Mucosa of stomach (tissue), 1 donor: ENCODE measurements at regions not wholly inside any gene's neighbourhood (a gene's known extent, or its start where the extent isn't known, plus 50 kb on each side); places are given as distances from the start of the nearest gene placed in this dataset.
"Not testable (repeated sequence)": the region's sequence is repeated elsewhere in the genome, so short reads cannot be mapped to it uniquely, and the experiment has no call there.

ENCODE experiments used
- H3K27me3 ChIP-seq: one replicate; pipeline ENCODE4 v1.7.0; 2013; ENCODE audit warnings: mild to moderate bottlenecking, low read length; ENCODE audit not compliant: control insufficient read depth, insufficient read depth
- H3K36me3 ChIP-seq: one replicate; pipeline ENCODE4 v1.7.0; 2013; ENCODE audit warnings: low read length; ENCODE audit not compliant: control insufficient read depth, insufficient read depth
- H3K4me1 ChIP-seq: one replicate; pipeline ENCODE4 v1.7.0; 2013; ENCODE audit warnings: mild to moderate bottlenecking, low read length; ENCODE audit not compliant: control insufficient read depth, insufficient read depth
- H3K4me3 ChIP-seq: one replicate; pipeline ENCODE4 v1.7.0; 2013; ENCODE audit warnings: low read length
- H3K9ac ChIP-seq: one replicate; pipeline ENCODE4 v1.7.0; 2013; ENCODE audit warnings: mild to moderate bottlenecking, low read length, moderate library complexity
- H3K9me3 ChIP-seq: one replicate; pipeline ENCODE4 v1.7.0; 2013; ENCODE audit warnings: mild to moderate bottlenecking, low read length, moderate library complexity; ENCODE audit not compliant: control insufficient read depth
- donor health status: Pancreatic carcinoma.

DNA sequence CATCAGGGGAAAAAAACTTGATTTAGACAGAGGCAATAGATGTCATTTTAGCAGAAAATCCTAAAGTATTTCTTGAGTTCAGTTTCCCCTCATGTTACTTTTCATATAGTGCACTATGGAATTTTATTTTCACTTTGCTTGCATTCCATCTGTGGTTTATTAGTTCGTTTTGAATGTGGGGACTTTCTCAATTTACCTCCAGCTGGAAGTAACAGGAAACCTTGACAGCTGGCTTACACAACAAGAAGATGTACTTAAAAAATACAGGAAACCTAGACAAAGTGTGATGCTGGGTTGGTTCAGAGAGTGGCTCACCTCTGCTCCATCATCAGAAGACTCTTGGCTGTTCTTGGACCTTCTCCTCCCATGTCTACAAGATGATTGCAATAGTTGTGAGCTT, 567.0 kb downstream of the CETN3 start:
- Histone ChIP-seq H3K4me3 (no peak overlapping the region), H3K36me3 (no peaks in the 10 kb centered on the region), H3K9ac (no peak overlapping the region), H3K4me1 (no peaks in the 10 kb centered on the region), H3K27me3 (no peaks in the 10 kb centered on the region), H3K9me3 (no peaks in the 10 kb centered on the region)

DNA sequence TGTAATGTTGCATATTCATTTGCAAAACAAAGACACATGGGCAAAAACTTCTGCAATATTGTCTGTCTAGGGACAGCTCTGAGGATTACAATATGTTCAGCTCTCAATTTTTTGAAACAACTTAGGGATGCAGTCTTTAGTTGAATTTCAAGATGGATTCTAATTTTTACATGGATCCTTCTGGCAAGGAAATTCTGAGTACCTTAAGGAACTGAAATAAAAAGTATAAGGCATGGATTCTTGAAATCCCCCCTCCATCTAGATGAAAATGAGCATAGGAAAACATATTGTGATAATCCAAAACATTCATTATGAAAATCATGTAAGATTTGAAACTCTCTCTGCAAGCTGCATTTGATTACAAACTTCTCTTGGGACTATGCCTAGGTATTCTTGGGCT, 568.6 kb downstream of the CETN3 start:
- Histone ChIP-seq H3K4me1 (no peaks in the 10 kb centered on the region), H3K9ac (no peak overlapping the region), H3K4me3 (no peak overlapping the region), H3K27me3 (no peaks in the 10 kb centered on the region), H3K9me3 (no peaks in the 10 kb centered on the region), H3K36me3 (no peaks in the 10 kb centered on the region)

DNA sequence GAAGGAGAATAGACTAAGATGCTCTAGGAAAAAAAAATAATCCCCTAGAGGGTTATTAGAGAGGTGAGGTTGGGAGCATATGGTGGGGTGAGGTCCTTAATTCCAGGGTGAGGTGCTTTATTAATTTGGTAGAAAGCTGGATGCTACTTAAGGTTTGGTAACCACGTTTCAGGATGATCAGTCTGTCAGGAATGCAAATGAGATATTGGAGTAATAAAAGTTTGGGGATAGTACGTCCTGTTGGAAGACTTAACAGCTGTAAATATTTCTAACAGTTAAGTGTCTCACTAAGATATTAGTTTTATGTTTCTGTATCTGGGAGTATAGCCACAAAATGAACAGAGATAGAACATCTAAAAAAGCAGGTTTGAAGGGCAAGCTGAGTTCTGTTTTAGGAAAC, 578.9 kb downstream of the CETN3 start:
- no peak overlapping the region for H3K4me3 ChIP-seq
- no peaks in the 10 kb centered on the region for H3K27me3 ChIP-seq
- no peak overlapping the region for H3K9ac ChIP-seq
- no peaks in the 10 kb centered on the region for H3K9me3 ChIP-seq
- no peaks in the 10 kb centered on the region for H3K4me1 ChIP-seq
- H3K36me3 ChIP-seq, result no peaks in the 10 kb centered on the region

DNA sequence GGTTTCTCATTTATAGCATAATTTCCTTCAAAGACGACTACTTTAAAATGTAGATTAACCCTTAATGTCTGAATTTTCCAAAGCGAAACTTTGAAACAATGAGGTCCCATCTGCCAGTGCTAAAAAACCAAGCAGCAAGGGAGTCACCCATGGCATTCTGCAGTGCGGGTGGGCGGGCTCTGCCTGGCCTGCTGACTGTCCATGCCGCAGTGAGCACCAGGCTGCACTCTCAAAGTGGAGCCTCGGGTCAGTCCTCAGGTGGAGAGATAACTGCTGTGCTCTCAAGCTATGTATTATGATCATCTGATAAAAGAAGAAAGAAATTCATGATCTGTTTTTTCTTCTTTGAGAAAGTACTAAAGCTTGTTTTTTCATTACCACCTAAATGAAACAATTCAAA, 581.6 kb downstream of the CETN3 start:
- Histone ChIP-seq H3K9ac (no peak overlapping the region), H3K36me3 (no peaks in the 10 kb centered on the region), H3K27me3 (no peaks in the 10 kb centered on the region), H3K4me1 (no peaks in the 10 kb centered on the region), H3K9me3 (no peaks in the 10 kb centered on the region), H3K4me3 (no peak overlapping the region)

DNA sequence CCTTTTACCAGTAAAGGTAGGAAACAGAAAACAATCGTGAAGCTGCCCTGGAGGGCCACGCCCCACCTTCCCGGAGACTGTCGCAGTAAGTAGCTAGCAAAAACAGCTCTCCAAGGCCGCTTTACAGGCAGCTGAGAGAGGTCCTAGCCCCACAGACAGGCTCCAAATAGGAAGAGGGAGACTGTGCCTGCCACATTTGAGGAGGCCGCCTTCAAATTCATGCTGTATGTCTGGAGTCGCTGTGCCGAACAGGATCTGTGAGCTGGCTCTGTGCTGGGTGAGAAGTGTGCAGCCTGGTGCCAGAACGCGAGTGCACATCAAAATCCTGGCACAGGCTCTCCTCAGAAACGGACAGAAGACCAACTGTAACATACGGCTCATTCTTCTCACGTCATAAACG, 582.2 kb downstream of the CETN3 start:
- Histone ChIP-seq H3K9ac (no peak overlapping the region), H3K36me3 (no peaks in the 10 kb centered on the region), H3K4me1 (no peaks in the 10 kb centered on the region), H3K27me3 (no peaks in the 10 kb centered on the region), H3K4me3 (no peak overlapping the region), H3K9me3 (no peaks in the 10 kb centered on the region)

DNA sequence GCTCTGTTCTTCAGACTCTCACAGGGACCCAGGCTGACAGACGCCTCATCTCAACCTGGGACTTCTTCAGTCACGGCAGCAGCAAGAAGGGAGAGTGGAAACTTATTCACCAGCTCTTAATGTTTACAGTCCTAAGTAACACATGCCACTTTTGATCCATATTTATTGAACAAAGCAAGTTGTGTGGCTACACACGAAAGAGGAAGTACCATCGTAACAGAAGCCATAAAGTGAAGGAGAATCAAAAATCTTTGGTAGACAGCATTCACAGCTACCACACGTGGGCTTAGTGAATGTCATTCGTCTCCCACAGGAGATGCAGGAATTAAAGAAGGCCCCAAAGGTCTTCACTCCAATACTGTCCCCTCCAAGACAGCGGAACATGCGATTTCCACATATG, 582.6 kb downstream of the CETN3 start:
- Histone ChIP-seq H3K9me3 (no peaks in the 10 kb centered on the region), H3K4me3 (no peak overlapping the region), H3K9ac (no peak overlapping the region), H3K36me3 (no peaks in the 10 kb centered on the region), H3K4me1 (no peaks in the 10 kb centered on the region), H3K27me3 (no peaks in the 10 kb centered on the region)

DNA sequence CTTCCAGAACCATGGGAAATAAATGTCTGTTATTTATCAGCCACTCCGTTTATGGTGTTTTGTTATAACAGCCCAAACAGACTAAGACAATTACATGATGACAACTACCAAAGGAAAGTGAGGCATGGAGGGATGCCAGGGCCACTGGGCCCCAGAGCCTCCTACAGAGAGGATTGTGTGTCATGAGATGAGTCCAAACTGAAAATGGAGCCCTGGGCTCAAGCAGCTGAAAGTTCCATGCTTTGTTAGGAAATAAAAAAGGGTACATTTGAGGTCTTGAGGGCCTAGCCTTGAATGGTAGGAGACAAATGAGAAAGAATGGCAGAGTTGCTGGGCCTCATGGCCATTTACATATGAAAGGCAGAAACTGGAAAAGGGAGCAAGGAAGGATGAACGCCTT, 586.5 kb downstream of the CETN3 start:
- Histone ChIP-seq H3K36me3 (no peaks in the 10 kb centered on the region), H3K4me3 (no peak overlapping the region), H3K4me1 (no peaks in the 10 kb centered on the region)

DNA sequence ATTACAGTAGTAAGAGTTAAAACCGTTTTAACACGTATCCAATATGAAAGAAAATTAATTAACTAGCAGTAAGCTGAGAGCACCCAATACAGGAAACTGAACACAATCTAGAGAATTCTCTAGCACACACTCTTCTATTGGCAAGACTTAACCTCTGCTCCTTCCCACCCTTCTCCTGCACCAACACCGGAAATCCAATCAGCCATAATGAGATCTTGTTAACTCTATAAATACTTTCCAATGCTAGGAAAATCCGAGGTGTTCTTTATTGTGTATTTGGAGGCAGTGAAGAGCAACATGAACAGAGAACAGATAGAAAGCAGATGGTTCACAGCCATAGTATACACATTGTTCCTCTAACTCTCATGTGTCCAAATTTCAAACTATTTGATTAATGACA, 591.7 kb downstream of the CETN3 start:
- Histone ChIP-seq H3K4me1 (no peaks in the 10 kb centered on the region), H3K4me3 (no peak overlapping the region), H3K9me3 (no peaks in the 10 kb centered on the region), H3K9ac (no peak overlapping the region), H3K27me3 (no peaks in the 10 kb centered on the region), H3K36me3 (no peaks in the 10 kb centered on the region)

More for the DNA sequence above, 586.5 kb downstream of the CETN3 start:
- no peaks in the 10 kb centered on the region for H3K9me3 ChIP-seq
- H3K9ac ChIP-seq, result no peak overlapping the region
- no peaks in the 10 kb centered on the region for H3K27me3 ChIP-seq

DNA sequence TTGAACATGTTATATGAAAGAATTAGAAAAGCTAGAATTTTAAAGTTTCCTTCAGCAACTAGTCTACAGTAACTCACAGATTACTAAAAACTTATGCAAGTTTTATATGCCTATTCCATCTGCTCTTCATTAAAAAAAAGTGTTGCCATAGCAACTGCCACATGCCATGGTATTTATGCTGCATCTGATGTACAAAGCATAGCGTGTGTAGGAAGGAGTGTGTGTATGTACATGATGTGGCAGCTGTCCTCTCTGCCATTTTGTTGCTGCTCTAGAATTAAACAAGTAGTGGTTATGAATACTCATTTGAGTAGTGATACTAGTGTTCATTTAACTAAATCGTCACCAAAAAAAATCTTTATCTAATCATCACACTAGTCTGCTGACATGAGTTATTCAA, 593.5 kb downstream of the CETN3 start:
- no peak overlapping the region for H3K9ac ChIP-seq

DNA sequence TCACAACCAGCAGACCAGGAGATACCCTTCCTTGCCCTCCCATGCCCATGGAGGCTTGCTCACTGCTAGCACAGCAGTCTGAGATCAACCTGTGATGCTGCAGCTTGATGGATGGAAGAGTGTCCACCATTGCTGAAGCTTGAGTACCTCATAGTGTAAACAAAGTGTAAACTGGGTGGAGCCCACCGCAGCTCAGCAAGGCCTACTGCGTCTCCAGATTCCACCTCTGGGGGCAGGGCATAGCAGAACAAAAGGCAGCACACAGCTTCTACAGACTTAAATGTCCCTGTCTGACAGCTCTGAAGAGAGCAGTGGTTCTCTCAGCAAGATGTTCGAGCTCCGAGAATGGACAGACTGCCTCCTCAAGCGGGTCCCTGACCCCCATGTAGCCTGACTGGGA, 608.8 kb downstream of the CETN3 start:
- H3K4me1 ChIP-seq, H3K9me3 ChIP-seq, H3K36me3 ChIP-seq, H3K27me3 ChIP-seq, H3K4me3 ChIP-seq, H3K9ac ChIP-seq: not testable (repeated sequence)

More for the DNA sequence above, 593.5 kb downstream of the CETN3 start:
- H3K4me3 ChIP-seq, result no peak overlapping the region
- no peaks in the 10 kb centered on the region for H3K9me3 ChIP-seq
- H3K36me3 ChIP-seq, result no peaks in the 10 kb centered on the region
- H3K4me1 ChIP-seq, result no peaks in the 10 kb centered on the region
- H3K27me3 ChIP-seq, result no peaks in the 10 kb centered on the region

DNA sequence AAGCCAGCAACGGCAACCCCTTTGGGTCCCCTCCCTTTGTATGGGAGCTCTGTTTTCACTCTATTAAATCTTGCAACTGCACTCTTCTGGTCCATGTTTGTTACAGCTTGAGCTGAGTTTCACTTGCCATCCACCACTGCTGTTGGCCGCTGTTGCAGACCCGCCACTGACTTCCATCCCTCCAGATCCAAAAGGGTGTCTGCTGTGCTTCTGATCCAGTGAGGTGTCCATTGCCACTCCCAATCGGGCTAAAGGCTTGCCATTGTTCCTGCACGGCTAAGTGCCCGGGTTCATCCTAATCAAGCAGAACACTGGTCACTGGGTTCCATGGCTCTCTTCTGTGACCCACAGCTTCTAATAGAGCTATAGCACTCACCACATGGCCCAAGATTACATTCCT, 615.1 kb downstream of the CETN3 start:
- H3K36me3 ChIP-seq, H3K9me3 ChIP-seq, H3K27me3 ChIP-seq, H3K4me1 ChIP-seq, H3K9ac ChIP-seq, H3K4me3 ChIP-seq: not testable (repeated sequence)

DNA sequence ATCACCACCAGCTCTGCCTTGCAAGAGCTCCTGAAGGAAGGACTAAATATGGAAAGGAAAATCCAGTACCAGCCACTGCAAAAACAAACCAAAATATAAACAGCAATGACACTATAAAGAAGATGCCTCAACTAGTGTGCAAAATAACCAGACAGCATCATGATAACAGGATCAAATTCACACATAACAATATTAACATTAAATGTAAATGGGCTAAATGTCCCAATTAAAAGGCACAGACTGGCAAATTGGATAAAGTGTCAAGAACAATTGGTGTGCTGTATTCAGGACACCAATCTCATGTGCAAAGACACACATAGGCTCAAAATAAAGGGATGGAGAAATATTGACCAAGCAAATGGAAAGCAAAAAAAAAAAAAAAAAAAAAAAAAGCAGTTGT, 629.8 kb downstream of the CETN3 start:
- not testable (repeated sequence) for H3K9me3 ChIP-seq, H3K4me1 ChIP-seq, H3K27me3 ChIP-seq, H3K4me3 ChIP-seq, H3K36me3 ChIP-seq, H3K9ac ChIP-seq

DNA sequence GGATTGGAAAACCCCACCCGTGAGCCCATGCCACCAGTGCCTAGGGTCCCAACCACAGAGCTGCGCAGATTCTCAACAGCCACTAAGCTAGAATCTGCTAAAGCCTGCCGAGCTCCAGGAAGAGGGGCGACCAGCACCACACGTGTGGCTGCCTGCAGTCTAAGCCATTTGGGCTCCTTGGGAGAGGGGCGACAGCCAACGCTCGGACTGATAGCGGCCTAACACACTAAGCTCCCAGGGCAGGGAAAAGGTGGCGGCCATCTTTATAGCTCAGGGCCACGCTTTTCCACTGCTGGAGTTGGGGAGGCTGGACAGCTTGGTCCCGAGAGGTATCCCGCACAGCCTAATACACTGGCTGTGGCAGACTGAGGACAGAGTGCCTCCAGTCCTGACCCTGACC, 631.8 kb downstream of the CETN3 start:
- Histone ChIP-seq H3K9me3 (no peaks in the 10 kb centered on the region), H3K4me3 (no peak overlapping the region), H3K9ac (no peak overlapping the region), H3K4me1 (no peaks in the 10 kb centered on the region), H3K27me3 (no peaks in the 10 kb centered on the region), H3K36me3 (no peaks in the 10 kb centered on the region)
